ENCODE measurements at regions not wholly inside any gene's neighbourhood (a gene's known extent, or its start where the extent isn't known, plus 50 kb on each side); places are given as distances from the start of the nearest gene placed in this dataset.
"Not testable (repeated sequence)": the region's sequence is repeated elsewhere in the genome, so short reads cannot be mapped to it uniquely, and the experiment has no call there.

DNA sequence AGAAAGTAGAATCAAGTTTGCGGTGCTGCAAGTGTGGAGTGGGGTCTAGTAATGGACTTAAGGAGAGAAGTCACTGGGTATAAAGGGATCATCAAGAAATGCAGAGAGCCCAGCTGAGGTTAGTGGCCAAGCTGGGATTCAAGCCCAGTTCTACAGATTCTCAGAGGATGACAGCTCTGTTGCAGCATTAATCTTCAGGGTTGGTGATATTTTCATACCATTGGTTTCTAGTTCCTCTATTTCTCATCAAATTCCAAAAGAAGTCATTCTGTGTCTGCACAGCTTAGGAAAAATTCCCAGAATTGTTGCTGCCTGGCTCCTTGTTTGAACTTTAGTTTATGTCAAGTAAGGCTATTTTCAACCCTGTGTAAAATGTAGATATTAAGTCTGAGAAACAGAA lies 169.5 kb upstream of the NTF3 start:
- peak; percentile 72 for DNase-seq (ENCODE audit: low read depth, low spot score)

DNA sequence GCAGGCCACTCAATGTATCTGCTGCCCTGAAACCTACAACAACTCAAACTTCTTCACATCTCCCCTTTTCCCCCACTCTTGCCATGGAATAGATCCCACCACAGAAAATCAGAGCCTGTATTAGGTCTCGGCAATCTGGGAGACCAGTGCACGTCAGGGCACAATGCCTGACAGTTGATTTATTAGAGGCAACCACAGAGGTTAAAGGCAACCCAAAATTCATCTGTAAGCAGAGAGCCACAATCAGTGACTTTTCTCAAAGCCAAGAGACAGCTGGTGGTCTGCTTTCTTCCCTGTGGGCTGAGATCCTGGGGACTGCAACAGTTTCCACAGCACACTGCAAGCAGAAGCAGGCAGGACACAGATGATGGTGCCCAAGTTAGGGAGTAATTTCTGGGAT lies 169.0 kb upstream of the NTF3 start:
- peak; percentile 46 for DNase-seq (ENCODE audit: low read depth, low spot score)

GRCh38 chr12:5264006-5264405 lies 167.9 kb upstream of the NTF3 start:
- no peak for DNase-seq (ENCODE audit: low read depth, low spot score)

GRCh38 chr12:5267603-5268423 lies 164.1 kb upstream of the NTF3 start:
- DNase-seq (ENCODE audit: low read depth, low spot score), result no peak

GRCh38 chr12:5268424-5269210 lies 163.3 kb upstream of the NTF3 start:
- DNase-seq (ENCODE audit: low read depth, low spot score), result no peak

DNA sequence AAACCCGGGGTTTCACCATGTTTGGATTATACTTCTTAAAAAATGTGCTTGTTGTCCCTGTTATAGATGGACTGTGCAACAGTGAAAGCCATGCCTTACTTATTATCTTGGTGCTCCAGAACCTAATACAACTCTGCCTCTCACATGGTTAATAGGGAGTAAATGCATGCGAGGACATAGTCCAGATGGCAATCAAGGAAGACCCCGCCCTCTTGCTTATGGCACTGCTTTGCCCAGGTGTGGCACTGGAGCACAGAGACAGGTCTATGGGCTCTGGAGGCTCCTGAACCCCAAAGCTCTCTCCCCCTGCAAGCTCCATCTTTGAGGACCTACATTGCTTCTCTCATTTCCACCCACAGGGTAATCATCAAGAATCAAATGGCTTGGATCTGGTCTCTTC lies 162.1 kb upstream of the NTF3 start:
- no peak for DNase-seq (ENCODE audit: low read depth, low spot score)

GRCh38 chr12:5272018-5272785 lies 159.7 kb upstream of the NTF3 start:
- no peak for DNase-seq (ENCODE audit: low read depth, low spot score)

GRCh38 chr12:5273709-5274108 lies 158.2 kb upstream of the NTF3 start:
- DNase-seq (ENCODE audit: low read depth, low spot score), result no peak

DNA sequence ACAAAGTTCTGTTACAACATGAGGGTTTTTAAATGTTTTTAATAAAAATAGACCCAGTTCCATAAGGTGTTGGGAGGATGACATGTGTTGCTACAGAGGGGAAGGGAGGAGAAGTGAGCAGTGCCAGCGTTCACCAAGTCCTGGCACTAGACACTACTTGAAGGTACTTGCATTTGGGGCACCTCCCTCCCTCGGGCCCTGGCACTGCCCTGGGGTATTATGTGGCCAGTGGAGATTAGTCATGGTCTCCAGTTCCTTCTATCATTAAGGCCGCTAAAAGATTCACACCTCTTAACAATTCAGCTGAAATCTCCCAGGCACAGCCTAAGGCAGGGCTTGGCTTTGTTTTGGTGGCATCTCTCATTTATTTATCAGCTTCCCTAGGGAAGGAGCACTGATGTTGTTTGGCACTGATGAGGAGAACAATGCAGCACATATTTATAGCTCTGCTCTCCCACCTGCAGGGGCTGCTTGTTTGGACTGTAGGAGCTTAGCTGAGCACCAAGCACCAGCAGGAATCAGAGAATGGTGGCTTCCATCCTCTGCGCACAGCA lies 155.5 kb upstream of the NTF3 start:
- DNase-seq (ENCODE audit: low read depth, low spot score), result no peak

DNA sequence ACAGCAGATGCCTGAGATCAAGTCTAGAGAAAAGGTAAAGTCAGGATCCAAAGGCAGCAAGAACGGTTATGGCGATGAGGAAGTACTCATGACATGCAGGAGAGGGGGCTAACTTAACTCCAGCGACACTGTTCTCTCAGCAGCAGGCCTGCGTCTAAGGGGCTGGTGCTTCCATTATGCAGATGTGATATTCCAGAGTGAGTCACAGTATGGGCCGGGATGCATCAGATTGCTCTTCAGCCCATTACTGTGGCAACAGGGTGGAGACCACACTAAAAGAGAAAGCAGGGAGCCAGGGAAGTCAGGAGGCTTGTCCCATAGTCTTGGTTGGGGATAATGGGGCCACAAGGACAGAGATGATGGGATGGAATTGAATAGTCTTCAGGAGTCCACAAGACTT lies 151.8 kb upstream of the NTF3 start:
- DNase-seq (ENCODE audit: low read depth, low spot score), result no peak

GRCh38 chr12:5290368-5290767 lies 141.5 kb upstream of the NTF3 start:
- not testable (repeated sequence) for DNase-seq (ENCODE audit: low read depth, low spot score)

DNA sequence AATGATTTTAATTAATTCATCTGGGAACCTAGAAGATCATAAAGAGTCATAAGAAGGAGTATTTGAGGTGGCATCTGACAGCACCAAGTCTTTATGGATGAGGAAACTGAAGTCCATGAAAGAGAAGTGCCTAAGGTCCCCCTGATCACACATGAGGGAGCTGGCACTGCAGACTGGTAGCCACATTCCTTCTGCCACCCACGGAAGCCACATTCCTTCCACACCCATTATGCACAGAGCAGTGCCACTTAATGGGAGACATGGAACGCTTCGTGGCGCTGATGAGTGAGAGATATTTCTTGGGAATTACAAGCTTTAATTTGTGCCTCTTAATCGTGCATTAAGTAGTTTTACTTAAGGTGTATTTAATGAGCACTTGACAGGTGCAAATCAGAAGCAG lies 139.3 kb upstream of the NTF3 start:
- no peak for DNase-seq (ENCODE audit: low read depth, low spot score)

DNA sequence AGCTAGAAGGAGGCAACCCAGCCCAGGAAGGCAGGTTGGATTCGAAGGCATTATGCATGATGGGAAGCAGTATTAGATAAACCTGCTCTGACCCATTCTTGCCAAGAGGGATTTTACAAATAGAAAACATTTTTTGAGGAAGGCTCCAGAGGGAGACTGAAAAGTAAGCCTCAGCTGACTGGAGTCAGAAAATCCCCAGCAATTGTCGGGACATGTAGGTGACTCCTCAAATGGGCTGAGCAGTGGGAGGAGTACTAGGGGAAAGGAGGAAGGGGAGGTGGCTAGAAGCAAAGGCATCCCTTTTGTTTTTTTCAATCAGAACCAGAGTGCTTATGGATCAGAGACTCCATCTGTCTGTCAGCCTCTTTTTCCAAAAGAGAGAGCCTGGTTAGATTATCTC lies 138.1 kb upstream of the NTF3 start:
- no peak for DNase-seq (ENCODE audit: low read depth, low spot score)

DNA sequence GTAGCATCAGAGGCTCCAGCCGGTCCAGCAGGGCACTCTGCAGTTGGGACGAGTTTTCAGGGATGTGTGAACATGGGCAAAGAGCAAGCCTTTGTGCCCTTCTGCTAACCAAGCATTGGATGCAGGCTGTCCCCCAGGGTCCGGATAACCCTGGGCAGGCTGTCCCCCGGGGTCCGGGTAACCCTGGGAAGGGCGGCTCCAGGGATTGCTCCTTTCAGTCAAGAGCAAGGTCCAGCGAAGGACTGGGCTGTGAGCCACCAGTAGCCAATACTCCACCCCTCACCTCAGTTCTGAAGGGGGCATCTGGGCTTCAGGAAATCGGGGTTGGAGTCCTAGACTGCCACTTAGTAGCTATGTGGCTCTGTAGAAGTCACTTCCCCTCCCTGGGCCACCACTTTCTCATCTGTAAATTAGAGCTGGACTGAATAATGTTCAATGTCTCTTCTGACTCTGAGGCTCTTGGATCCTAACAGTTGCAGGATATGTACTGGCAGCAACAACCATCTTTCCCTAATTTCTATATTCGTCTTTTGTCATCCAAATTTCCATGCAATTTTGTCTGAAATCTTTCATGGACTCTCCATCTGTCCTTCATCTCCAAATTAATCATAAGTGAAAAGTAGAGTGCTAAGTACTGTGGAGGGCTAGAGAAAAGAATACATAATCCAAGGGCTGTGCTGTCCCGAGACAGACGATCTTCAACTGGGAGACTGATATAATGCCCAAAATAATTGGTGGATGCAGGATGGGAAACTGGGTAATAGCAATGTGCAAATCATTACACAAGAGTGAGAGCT lies 137.4 kb upstream of the NTF3 start:
- no peak for DNase-seq (ENCODE audit: low read depth, low spot score)

DNA sequence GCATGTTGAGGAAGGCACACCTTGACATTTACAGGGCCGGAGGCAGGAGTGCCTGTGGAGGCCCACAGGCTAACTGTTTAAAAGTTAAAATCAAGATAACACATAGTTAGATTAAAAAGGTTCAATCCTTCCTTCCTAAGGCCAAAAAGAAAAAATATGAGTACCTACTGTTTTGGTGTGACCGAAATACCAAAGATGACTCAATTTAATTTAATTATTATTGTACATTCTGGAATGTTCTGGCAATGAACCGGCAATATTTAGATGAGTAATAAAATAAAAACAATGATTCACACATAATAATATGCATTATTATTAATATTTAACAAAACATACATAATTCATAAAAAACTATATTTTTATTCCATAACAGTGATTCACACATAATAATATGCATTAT lies 136.8 kb upstream of the NTF3 start:
- DNase-seq (ENCODE audit: low read depth, low spot score), result no peak

GRCh38 chr12:5295996-5296395 lies 135.9 kb upstream of the NTF3 start:
- no peak for DNase-seq (ENCODE audit: low read depth, low spot score)

DNA sequence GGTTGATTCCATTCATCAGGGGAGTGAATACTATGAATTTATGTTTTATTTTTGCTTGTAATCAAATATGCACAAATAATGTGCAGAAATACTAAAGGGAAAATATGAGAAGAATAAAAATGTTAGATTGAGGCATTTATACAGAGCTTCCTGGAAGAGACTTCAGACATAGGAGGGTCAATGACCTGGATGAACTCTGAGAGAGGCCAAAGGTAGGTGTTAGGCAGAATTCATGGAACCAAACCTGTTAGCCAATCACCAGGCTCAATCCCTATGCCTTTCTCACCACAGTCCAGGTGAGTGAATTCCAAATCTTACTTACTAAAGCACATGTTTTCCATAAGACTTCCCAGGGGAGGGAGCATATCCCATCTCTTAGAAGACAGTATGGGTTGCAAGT lies 130.4 kb upstream of the NTF3 start:
- no peak for DNase-seq (ENCODE audit: low read depth, low spot score)

- DNase-seq (ENCODE audit: low read depth, low spot score), result no peak
Measured at GRCh38 chr12:5305425-5305824, 126.5 kb upstream of the NTF3 start.

- DNase-seq (ENCODE audit: low read depth, low spot score), result no peak
Measured at GRCh38 chr12:5305886-5306545, 125.9 kb upstream of the NTF3 start.

GRCh38 chr12:5307065-5307464 lies 124.8 kb upstream of the NTF3 start:
- no peak for DNase-seq (ENCODE audit: low read depth, low spot score)

DNA sequence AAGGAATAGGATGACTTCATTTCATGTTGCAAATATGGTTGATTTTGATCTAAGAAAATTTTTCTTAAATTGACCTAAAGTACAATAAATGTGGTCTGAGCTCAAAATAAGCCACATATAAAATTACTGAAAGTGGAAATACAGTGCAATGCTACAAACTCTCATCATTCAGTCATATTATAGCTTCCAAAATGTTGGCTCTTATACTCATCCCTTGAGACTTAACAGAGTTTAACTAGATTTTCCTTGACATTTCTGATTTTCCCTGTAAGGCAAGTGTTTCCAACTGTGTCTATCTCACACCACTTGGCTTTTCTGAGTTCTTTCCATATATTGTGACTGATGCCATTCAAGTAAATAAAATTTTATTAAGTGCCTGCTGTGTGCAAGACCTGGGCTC lies 123.7 kb upstream of the NTF3 start:
- no peak for DNase-seq (ENCODE audit: low read depth, low spot score)
